ENCODE measurements at regions not wholly inside any gene's neighbourhood (a gene's known extent, or its start where the extent isn't known, plus 50 kb on each side); places are given as distances from the start of the nearest gene placed in this dataset.

- TF ChIP-seq CTCF (IDR thresholded peaks at IDR 0.05): no peak
- no peak for TF ChIP-seq POLR2A (IDR thresholded peaks at IDR 0.05)
Observed at GRCh38 chr13:97879646-97880310, 73.7 kb upstream of the IPO5 start.
